GM21825 (cell line): ENCODE measurements at regions not wholly inside any gene's neighbourhood (a gene's known extent, or its start where the extent isn't known, plus 50 kb on each side); places are given as distances from the start of the nearest gene placed in this dataset.

Experiments used
- ATAC-seq: cut with Tn5 transposase; IDR thresholded peaks from one replicate; pipeline ENCODE4 v1.9.1; 2021; ENCODE audit warnings: mild to moderate bottlenecking, moderate library complexity; ENCODE audit not compliant: unreplicated experiment

- no peak for ATAC-seq
These were observed 304.4 kb upstream of the KIF2A start for GRCh38 chr5:62001640-62002039.

GRCh38 chr5:62002436-62002835 lies 303.6 kb upstream of the KIF2A start:
- no peak for ATAC-seq

- no peak for ATAC-seq
These were observed 300.5 kb upstream of the KIF2A start for GRCh38 chr5:62005551-62005950.

GRCh38 chr5:62007457-62007856 lies 298.5 kb upstream of the KIF2A start:
- no peak for ATAC-seq

- ATAC-seq: no peak
These were observed 294.8 kb upstream of the KIF2A start for GRCh38 chr5:62011089-62011664.

- no peak for ATAC-seq
These were observed 288.9 kb upstream of the KIF2A start for GRCh38 chr5:62017092-62017491.

GRCh38 chr5:62029303-62029702 lies 276.7 kb upstream of the KIF2A start:
- ATAC-seq: no peak

- ATAC-seq: no peak
These were observed 275.7 kb upstream of the KIF2A start for GRCh38 chr5:62030326-62030725.

- ATAC-seq: no peak
These were observed 268.0 kb upstream of the KIF2A start for GRCh38 chr5:62038024-62038423.

- ATAC-seq: no peak
These were observed 264.8 kb upstream of the KIF2A start for GRCh38 chr5:62041156-62041756.

- no peak for ATAC-seq
These were observed 264.0 kb upstream of the KIF2A start for GRCh38 chr5:62042007-62042406.

GRCh38 chr5:62043289-62044280 lies 262.4 kb upstream of the KIF2A start:
- ATAC-seq: no peak

- ATAC-seq: no peak
These were observed 261.0 kb upstream of the KIF2A start for GRCh38 chr5:62044989-62045388.

GRCh38 chr5:62046191-62046590 lies 259.8 kb upstream of the KIF2A start:
- ATAC-seq: no peak

- no peak for ATAC-seq
These were observed 254.3 kb upstream of the KIF2A start for GRCh38 chr5:62051747-62052146.

GRCh38 chr5:62059960-62060359 lies 246.0 kb upstream of the KIF2A start:
- no peak for ATAC-seq

GRCh38 chr5:62065050-62065449 lies 241.0 kb upstream of the KIF2A start:
- ATAC-seq: no peak

GRCh38 chr5:62066761-62067277 lies 239.2 kb upstream of the KIF2A start:
- no peak for ATAC-seq

GRCh38 chr5:62068554-62068953 lies 237.5 kb upstream of the KIF2A start:
- ATAC-seq: no peak

- no peak for ATAC-seq
These were observed 228.6 kb upstream of the KIF2A start for GRCh38 chr5:62077387-62077786.

- no peak for ATAC-seq
These were observed 228.0 kb upstream of the KIF2A start for GRCh38 chr5:62077823-62078550.
